GM12875 (cell line): ENCODE measurements at regions not wholly inside any gene's neighbourhood (a gene's known extent, or its start where the extent isn't known, plus 50 kb on each side); places are given as distances from the start of the nearest gene placed in this dataset.

Experiments used
- H3K4me3 ChIP-seq: one replicate; pipeline ENCODE4 v1.5.1; 2011; ENCODE audit warnings: low read depth, low read length, control low read depth
- TF ChIP-seq, protein P1 (sequence below): IDR thresholded peaks from 2 replicates; pipeline ENCODE4 v1.5.1; 2011; ENCODE audit warnings: low read depth, mild to moderate bottlenecking, control low read depth, inconsistent platforms, low read length, moderate library complexity, borderline replicate concordance; ENCODE audit not compliant: insufficient read depth

DNA sequence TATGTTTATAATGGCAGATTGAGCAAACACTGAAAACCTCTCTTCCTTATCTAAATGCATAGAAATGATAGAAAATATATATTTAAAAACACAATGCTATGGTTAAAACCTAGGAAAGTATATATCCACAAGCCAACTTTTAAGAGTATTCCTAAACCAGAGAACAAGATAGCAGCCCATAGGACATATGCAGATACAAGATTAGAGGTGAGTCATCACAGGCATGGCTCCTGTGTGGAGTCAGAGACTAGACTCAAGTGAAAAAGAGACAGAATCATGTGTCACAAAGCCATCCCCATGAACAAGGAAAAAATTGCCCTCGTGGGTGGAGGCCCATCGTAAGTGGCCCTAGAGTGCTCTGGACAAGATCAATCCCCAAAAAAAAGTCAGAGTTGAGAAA is 199.4 kb upstream of the PPP2R3A start:
- TF ChIP-seq, protein P1, sequence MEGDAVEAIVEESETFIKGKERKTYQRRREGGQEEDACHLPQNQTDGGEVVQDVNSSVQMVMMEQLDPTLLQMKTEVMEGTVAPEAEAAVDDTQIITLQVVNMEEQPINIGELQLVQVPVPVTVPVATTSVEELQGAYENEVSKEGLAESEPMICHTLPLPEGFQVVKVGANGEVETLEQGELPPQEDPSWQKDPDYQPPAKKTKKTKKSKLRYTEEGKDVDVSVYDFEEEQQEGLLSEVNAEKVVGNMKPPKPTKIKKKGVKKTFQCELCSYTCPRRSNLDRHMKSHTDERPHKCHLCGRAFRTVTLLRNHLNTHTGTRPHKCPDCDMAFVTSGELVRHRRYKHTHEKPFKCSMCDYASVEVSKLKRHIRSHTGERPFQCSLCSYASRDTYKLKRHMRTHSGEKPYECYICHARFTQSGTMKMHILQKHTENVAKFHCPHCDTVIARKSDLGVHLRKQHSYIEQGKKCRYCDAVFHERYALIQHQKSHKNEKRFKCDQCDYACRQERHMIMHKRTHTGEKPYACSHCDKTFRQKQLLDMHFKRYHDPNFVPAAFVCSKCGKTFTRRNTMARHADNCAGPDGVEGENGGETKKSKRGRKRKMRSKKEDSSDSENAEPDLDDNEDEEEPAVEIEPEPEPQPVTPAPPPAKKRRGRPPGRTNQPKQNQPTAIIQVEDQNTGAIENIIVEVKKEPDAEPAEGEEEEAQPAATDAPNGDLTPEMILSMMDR: no peak

DNA sequence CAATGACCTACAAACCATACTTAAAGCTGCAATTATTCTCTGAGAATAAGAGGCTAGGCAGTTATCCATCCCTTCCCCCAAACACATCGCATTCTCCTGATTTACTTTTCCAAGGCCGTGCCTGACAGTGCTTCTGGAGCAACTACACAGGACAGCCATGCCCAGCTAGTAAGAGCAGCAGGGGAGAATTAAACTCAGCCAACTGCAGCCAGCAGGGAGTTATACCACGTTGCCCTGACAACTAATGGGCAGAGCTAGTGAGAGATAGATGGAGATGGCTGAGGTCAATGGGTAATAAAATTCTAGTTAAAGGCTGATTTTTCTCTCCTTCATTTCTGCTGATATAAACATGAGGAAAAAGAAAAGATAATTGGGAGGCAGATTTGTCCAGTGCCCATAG is 193.8 kb upstream of the PPP2R3A start:
- H3K4me3 ChIP-seq: no peak overlapping the region
- TF ChIP-seq, protein P1: no peak

More for the DNA sequence above, 199.4 kb upstream of the PPP2R3A start:
- H3K4me3 ChIP-seq: no peak overlapping the region

DNA sequence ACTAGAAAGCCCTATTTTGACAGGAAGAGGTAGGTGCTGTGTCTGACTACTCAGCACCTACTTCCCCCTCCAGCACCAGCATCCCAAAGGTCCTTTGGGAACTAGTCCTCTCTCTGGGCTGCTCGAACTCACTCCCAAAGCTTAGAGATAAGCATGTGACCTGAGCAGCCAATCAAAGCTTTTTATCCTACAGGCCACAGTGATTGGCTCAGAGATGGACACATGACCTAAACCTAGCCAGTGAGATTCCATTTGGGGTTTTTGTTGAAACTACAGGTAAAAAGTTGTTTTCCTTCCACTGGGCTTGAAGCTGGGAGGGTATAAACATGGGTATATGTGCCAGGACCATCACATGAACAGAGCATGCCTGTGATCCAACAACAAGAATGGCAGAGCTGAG is 186.5 kb upstream of the PPP2R3A start:
- TF ChIP-seq, protein P1: no peak
- no peak overlapping the region for H3K4me3 ChIP-seq

DNA sequence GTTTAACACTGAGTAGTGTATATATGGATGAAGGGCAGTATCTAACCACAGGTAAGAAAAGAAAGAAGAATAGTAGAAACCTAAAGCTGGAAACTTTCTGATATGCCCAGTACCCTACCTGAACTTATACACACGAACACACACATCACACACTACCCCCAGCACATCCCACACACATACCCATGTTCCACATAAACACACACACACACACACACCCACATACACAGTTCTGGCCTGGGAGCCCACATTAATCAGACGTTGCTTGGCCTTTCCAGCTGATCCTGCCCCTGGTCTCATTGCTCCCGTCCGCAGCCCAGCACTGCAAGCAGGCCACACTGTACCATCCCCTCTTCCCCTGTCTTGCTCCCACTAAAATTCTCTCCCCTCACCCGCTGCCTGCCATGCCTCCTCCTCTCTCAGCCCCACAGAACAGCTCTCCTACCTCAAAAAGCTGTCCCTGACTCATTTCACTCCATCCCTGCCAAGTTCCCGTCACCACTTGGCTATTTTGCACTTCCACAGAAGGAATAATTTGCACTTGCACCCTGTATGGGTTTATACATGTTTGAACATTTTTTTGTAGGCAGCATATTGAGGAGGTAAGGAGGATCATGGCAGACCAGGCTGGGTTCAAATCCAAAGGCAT is 185.8 kb upstream of the PPP2R3A start:
- TF ChIP-seq, protein P1: no peak
- no peak overlapping the region for H3K4me3 ChIP-seq

DNA sequence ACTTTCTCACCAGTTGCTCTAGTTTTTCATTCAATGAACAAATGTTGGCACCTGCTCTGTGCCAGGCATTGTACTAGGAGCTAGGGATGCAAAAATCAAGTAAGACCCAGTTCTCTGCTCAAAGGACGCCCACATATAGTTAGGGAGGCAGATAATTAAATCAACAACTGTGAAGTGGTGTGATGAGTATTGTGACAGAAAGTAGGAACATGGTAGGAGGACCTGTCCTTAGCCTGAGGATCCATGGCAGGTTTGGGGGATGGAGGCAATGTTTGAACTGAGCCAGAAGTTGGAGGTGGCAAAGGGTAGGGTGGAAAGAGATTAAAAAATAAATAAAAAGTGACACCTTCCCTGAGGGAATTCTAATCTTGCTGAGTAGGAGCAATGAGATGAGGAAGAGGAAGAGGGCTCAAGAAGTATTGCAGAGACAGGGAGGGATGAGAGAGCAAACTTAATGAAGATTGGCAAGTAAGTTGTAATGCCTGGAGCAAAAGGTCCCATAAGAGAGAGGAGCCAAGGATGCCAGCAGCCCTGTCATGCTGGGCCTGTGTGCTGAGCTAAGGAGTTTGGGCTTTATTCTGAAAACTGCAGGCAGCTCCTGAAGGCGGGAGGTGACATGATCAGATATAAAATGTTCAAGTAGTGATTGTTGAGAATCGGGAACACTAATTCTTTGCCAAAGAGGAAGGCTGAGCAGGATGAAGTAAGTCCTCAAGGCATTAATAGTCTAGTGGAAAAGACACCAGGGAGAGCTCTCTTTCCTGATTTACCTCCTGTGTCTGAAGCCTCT is 184.3 kb upstream of the PPP2R3A start:
- TF ChIP-seq, protein P1: no peak
- no peak overlapping the region for H3K4me3 ChIP-seq

DNA sequence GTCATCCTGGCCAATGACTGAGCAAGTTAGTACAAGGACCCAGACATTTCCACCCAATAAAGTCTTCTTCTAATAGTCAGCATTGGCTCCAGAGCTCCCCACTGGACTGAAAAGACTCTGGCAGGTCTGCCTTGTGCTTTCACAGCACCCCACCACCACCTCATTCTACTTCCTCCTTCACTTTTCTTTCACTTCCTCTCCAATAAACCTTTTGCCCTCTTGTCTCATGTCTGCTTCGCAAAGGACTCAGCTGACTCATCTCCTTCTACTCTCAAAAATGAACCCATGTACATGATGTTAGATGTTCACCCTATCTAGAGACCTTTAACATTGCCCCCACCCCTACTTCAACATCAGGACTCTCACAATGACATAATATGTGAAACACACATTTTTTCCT is 181.0 kb upstream of the PPP2R3A start:
- H3K4me3 ChIP-seq: no peak overlapping the region
- TF ChIP-seq, protein P1: no peak

DNA sequence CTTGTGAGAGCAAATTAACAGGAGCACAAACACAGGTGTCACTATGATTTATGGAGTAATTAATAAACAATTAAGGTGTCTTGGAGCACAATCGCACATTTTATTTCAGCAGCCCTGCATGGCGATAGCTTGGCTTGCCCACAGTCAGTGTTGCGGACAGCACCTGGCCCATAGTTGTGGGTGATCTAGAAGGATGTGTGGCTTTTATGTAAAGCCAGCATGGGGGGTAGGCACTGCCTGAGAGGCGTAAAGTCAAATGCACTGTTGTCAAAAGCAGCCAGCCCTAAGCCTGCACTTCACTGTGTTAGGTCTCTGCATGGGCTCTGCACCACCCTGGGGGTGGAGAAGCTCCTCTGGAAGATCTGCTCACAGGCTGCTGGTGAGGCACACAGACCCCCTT is 177.4 kb upstream of the PPP2R3A start:
- TF ChIP-seq, protein P1: no peak
- no peak overlapping the region for H3K4me3 ChIP-seq
